ENCODE measurements at regions not wholly inside any gene's neighbourhood (a gene's known extent, or its start where the extent isn't known, plus 50 kb on each side); places are given as distances from the start of the nearest gene placed in this dataset.

- Histone ChIP-seq H3K4me1 (no peaks in the 10 kb centered on the region), H3K27ac (no peak overlapping the region), H3K9me3 (no peaks in the 10 kb centered on the region), H3K4me3 (no peak overlapping the region), H3K36me3 (no peaks in the 10 kb centered on the region), H3K27me3 (peaks cover 0 to 13% (median 0%) of the 10 kb centered on the region in 7 donors)
- 86 to 88% methylated on average over 12 of the region's 12 CpGs for WGBS, 2 donors
- intact Hi-C loops (cut with DNase I): no loop called here
- DNase-seq (no peak), ATAC-seq (no peak)
- no peak for TF ChIP-seq CTCF (IDR thresholded peaks at IDR 0.05)
Measured at GRCh38 chr2:204081487-204082425, 145.2 kb downstream of the ICOS start.

- no peak for TF ChIP-seq CTCF (IDR thresholded peaks at IDR 0.05)
- ATAC-seq (no peak), DNase-seq (no peak)
- no peak overlapping the region for H3K27ac ChIP-seq
- peaks cover 0 to 13% (median 0%) of the 10 kb centered on the region in 7 donors for H3K27me3 ChIP-seq
- no peaks in the 10 kb centered on the region for H3K4me1 ChIP-seq
- H3K36me3 ChIP-seq: no peaks in the 10 kb centered on the region
- intact Hi-C loops (cut with DNase I): no loop called here
- 78 to 82% methylated on average over 1 of the region's 1 CpG for WGBS, 2 donors
- no peak overlapping the region for H3K4me3 ChIP-seq
- no peaks in the 10 kb centered on the region for H3K9me3 ChIP-seq
Measured at GRCh38 chr2:204086167-204086566, 149.6 kb downstream of the ICOS start.

DNA sequence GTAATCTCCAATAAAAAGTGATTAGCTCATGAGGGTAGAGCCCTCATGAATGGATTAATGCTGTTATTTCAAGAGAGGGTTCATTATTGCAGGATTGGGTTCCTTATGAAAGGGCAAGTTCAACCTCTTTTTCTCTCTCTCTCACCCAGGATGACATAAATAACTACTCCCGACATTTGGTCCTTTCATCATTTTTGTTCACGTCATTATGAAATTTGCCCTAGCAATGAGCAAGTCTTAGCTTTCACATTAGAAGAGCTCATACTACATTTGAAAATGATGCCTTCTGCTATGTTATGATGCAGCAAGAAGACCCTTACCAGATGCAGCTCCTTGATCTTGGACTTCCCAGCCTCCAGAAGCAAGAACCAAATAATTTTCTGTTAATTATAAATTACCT, 152.5 kb downstream of the ICOS start:
- Histone ChIP-seq H3K36me3 (no peaks in the 10 kb centered on the region), H3K9me3 (peaks cover 0 to 17% (median 3%) of the 10 kb centered on the region in 11 donors), H3K4me1 (no peaks in the 10 kb centered on the region), H3K4me3 (no peak overlapping the region), H3K27ac (no peak overlapping the region), H3K27me3 (peaks cover 0 to 4% (median 0%) of the 10 kb centered on the region in 7 donors)
- DNase-seq: no peak
- 88 to 98% methylated on average over 2 of the region's 2 CpGs for WGBS, 2 donors
- intact Hi-C loops (cut with DNase I): no loop called here
- no peak for TF ChIP-seq CTCF (IDR thresholded peaks at IDR 0.05)
- no peak for ATAC-seq

DNA sequence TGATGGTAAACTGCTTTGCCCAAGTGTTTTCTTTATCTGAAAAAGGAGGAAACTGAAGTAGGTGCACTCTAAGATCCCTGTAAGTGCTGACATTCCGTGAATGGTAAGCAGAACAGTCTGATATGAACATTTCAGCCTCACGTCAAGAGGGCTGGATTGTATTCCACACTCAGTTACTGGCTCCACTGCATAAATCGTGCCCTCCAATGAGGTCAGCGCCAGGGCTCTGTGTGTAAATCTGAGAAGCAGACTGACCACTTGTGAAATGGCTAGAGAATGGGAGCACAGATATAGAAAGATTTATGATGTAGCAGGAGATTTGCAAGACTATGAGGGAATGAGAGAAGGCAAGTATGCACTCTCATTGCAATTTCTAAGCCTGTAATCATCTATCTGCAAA, 153.0 kb downstream of the ICOS start:
- WGBS, 2 donors: 59 to 64% methylated on average over 4 of the region's 4 CpGs
- H3K36me3 ChIP-seq: no peaks in the 10 kb centered on the region
- intact Hi-C loops (cut with DNase I): no loop called here
- H3K4me3 ChIP-seq: no peak overlapping the region
- H3K27me3 ChIP-seq: peaks cover 0 to 2% (median 0%) of the 10 kb centered on the region in 7 donors
- ATAC-seq: no peak
- H3K4me1 ChIP-seq: no peaks in the 10 kb centered on the region
- no peak for DNase-seq
- TF ChIP-seq CTCF (IDR thresholded peaks at IDR 0.05): no peak
- H3K9me3 ChIP-seq: peaks cover 0 to 20% (median 3%) of the 10 kb centered on the region in 11 donors
- no peak overlapping the region for H3K27ac ChIP-seq

Data from heart right ventricle (tissue), 16 donors.